HG03520 (cell line): ENCODE measurements at regions not wholly inside any gene's neighbourhood (a gene's known extent, or its start where the extent isn't known, plus 50 kb on each side); places are given as distances from the start of the nearest gene placed in this dataset.
"Not testable (repeated sequence)": the region's sequence is repeated elsewhere in the genome, so short reads cannot be mapped to it uniquely, and the experiment has no call there.

Source experiments
- ATAC-seq: cut with Tn5 transposase; IDR thresholded peaks from one replicate; pipeline ENCODE4 v1.9.1; 2021; ENCODE audit warnings: mild to moderate bottlenecking, moderate library complexity; ENCODE audit not compliant: unreplicated experiment

DNA sequence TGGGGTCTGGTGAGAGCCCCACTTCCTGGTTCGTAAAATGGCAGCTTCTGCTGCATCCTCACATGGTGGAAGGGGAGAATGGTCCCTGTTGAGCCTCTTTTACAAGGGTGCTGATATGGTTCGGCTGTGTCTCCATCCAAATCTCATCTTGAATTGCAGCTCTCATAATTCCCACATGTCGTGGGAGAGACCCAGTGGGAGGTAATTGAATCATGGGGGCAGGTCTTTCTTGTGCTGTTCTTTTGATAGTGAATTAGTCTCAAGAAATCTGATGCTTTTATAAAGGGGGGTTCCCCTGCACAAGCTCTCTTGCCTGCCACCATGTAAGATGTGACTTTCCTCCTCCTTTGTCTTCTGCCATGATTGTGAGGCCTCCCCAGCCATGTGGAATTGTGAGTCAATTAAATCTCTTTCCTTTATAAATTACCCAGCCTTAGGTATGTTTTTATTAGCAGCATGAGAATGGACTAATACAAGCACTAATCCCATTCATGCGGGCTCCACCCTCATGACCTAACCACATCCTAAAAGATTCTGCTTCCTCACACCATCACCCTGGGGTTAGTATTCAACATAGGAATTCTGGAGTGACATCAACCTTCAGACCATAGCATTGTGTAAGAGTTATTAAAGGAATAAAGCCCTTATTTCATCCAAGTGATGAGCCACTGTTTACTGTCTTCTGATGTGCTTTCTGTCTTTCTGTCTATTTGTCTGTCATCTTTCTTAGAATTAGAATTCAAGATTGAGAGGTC is 159.0 kb upstream of the IRS2 start:
- no peak for ATAC-seq

DNA sequence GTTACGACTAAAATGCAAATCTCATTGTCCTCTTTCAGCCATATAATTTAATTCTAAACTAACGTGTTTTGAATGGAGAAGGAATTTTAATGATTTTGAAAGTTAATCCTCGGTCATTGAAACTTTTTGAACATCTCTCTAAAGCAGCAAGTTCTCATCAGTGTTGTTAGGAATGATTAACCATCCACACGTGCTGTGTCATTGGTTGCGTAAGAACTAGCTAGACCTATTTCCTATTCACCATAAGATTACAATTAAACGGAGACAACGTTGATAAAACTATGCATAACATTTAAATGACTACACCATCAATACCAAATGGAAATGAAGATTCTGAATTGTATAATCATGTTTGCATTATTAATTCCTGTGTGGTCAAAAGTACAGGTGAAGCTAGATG is 155.6 kb upstream of the IRS2 start:
- ATAC-seq = no peak

DNA sequence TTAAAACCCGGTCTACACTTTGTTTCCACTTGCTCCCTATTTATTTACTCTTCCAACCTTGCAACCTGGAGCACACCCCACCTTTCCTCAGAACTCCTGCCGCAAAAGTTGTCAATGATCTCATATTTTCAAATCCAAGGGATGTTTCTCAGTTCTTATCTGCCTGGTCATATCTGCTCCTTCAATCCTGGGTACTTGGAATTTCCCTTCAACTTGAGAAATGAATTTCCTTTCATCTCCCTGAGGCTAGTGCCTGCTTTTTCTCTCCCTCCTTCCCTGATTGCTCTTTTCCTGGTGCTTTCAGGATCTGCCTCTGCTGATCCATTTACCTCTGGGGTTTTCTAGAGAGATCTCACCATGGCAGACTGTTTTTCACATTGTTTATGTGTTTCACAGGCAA is 154.8 kb upstream of the IRS2 start:
- no peak for ATAC-seq

DNA sequence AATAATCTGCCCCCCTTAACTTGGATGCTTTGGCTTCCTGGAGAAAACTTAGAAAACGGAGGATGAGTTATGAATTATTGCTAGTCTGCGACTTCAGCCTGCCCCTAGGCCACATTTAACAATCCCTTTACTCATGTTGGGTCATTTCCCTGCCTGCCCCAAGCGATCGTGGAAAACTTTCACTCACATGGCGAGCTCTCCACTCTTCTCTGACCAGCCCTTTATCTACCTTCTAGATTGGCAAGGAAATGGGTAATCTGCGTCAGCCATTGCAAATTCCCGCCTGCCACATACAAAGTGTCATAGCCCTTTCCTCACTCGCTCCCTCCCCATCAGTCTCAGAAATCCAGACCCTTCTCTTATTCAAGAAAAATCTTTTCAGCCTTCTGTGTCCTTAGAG is 154.3 kb upstream of the IRS2 start:
- no peak for ATAC-seq

DNA sequence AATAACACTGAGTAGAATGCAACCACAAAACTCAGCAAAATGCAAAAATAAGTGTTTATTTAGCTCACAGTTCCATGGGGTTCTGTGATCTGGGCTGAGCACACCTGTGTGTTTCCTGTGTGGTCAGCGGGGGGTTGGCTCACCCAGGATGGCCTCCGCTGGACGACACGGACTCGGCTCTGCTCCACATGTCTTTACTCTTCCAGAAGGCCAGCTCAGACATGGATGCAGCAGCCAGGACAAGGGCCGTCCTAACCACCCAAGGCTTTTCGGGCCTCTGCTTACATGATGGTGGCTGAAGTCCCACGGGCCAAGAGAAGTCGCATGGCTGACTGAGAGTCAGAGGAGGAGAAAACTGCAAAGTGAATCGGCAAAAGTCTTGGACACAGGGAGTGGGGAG is 153.5 kb upstream of the IRS2 start:
- ATAC-seq = no peak

DNA sequence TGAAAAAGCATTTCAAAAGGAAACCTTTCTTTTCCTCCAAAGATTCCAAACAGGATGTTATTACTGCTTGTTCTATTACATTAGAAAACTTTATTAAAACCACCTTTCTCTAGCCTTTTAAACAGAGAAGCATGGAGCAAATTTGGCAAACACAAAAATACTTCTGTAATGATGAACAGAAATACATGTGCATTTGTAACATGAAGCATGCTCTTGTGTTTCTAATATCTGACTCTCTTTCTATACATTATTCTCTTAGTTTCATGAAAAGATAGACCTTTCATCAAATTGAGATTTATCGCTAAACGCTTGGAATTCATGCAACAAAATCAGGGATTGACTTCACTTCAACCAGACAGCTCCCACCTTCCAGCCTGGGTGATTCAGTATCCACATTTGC is 152.8 kb upstream of the IRS2 start:
- no peak for ATAC-seq

DNA sequence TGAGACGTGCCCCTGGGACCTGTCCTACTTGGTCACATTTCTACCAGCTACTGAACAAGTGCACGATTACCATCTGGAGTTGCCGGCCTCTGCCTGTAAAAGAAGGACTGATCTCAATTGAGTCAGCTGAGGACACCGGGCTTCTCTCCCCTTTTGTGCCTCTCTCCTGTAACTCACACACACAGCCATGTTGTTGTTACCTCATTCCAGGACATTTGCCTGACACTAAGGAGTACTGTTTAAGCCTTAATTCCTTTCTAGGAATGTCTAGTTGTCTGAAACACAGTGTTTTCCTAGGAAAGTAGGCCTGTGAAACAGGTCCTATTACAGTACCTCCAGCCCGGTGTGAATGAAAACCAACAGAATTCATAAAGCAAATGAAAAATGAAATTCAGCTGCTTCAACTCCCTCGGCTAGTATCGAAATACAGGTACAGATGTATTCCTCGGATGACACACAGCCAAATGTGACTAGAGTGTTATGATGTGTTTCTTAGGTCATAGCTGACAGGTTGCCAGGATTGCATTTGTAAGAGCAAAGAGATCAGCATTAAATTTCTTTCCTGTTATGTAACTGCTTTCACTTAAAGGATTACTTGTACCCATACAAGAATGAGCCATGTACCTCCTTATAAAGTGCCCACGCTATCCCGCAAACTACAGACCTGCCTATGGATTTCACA is 152.0 kb upstream of the IRS2 start:
- ATAC-seq = no peak

DNA sequence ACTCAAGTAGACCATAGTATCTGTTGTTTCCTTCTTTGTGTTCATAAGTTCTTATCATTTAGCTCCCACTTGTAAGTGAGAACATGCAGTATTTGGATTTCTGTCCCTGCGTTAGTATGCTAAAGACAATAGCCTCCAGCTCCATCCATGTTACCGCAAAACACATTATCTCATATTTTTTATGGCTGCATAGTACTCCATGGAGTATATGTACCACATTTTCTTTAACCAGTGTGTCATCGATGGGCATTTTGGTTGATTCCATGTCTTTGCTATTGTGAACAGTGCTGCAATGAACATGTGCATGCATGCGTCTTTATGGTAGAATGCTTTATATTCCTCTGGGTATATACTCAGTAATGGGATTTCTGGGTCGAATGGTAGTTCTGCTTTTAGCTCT is 148.1 kb upstream of the IRS2 start:
- ATAC-seq = not testable (repeated sequence)

DNA sequence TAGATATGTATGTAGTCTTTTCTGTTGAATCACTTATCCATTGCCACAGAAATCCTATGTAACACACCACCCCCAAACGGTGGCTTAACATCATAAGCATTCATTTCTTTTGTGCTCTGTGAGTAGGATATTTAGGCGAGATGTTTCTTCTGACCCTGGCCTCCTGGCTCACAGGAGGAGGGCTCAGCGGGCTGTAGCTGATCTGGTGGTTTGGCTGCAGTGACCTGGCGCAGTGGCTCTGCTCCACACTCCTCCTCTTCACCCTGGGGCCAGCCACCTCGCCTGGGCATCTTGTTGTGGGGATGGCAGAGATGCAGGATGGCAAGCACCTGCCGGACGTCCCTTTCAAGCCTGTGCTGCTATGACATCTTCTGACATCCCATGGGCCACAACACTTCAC is 147.1 kb upstream of the IRS2 start:
- no peak for ATAC-seq

DNA sequence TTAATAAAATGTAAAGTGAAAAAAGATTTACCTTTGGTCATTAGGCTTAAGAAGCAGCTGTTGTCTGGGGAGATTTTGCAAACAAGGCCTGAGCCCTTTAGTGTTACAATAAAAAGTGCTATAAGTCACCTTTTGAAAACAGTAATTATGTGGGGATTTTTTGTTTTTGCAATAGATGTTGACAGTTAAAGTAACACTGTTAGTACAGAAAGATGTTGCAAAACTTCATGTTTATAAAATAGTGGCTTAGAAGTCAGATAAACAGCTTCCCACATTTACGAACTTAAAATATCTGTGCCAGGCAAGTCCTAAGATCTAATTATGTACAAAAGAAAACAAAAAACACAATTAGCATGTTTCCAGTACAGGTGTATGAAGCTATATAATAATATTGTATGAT is 138.0 kb upstream of the IRS2 start:
- no peak for ATAC-seq

DNA sequence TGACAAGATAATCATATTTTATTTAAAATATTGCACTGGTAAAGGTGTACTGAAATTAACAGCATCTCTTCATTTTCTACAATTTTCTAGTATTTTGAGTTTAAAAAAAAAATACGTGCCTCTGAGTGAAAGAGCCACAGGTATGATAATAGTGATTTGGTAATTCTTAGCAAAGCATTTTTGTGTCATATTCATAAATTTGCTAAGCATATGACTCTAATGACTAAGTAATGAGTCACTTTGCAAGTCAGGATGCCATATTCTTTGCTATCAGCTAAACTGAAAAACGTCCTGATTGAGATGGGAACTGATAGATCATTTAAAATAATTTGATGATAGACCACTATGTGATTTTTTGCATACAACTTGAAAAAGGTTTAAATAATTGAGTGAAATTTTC is 136.1 kb upstream of the IRS2 start:
- no peak for ATAC-seq

DNA sequence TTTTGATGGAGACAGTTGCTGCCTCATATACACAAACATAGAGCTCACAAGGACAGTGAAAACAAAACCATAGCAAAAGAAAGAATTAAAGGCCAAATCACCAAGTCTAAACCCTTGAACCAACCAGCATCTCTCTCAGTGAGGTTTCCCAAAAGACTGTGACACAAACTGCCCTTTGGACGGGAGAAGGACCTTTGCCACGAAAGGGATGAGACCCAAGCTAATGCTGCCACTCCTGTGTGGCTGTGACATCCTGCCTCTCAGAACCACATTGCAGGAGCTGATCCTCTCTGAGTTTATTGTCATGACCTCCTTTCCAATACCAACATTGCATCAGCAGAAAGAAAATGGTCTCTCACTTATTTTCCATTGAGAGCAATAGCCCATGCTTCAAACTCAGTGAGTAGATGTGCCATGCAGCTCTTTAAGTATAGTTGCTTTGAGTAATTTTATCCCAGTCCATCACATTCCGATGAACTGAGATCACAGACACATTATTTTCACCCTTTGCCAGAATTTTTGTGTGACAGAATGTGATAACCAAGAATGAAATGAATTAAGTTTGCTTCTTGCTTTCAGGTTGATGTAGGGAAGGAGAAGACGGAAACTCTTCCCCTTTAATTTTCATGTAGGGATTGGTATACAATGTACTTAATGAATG is 133.5 kb upstream of the IRS2 start:
- no peak for ATAC-seq

DNA sequence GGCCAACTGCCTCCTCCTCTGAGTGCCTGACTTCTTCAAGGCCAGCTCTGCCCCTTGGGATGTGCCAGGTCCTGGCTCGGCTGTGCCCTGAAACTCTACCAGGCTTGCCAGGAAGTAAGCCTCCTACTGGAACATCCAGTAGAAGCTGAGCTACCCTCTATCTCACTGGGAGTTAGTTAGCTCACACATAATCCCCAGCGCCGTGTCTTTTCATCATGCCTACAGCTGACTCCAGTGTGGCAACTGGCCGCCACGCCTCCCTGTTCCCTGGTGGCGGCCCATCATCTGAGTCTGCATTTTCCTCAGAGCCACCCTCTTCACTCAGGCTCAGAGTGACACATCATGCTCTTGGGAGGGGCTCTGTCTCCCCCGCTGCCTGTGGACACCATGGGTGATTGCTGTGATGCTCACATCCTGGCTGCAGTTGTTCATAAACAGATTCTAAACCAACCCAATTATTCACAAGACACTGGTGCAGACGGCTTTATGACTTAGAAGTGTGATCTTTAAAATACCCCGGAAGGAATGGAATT is 131.9 kb upstream of the IRS2 start:
- ATAC-seq = no peak

DNA sequence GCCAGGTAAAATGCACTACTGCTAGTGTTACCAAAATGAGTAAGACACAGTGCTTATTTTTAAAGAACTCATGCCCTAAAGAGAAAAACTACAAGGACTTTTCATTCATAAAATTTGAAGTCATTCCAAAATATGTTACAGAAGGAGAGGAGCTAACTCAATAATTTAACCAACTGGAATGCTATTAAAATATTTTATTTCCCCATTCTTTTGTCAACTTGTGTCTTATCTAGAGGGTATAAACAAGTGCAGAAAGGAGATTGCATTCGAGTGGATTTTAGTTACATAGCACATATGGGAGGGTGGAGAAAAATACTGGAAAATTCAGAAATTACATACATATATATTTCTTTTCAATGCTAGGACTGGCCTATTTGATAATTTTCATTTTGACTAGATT is 131.0 kb upstream of the IRS2 start:
- ATAC-seq = no peak

DNA sequence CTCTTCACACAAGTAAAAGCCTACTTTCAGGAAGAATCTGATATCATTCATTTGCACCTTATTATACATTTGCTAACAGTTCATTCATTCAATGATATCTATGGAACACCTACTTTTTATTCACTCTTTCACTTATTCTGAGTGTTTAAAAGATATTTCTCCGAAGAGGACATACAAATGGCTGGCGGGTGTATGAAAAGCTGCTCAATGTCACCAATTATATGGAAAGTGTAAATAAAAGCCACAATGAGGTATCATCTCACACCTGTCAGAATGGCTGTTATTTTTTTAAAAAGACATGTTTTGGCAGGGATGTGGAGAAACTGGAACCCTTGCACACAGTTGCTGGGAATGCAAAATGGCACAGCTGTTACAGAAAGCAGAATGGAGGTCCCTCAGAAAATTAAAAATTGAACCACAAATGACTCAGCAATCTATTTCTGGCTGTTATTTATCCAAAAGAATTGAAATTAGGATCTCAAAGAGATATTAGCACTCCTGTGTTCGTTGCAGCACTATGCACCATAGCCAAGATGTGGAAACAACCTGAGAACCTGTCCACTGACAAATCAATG is 127.6 kb upstream of the IRS2 start:
- no peak for ATAC-seq

DNA sequence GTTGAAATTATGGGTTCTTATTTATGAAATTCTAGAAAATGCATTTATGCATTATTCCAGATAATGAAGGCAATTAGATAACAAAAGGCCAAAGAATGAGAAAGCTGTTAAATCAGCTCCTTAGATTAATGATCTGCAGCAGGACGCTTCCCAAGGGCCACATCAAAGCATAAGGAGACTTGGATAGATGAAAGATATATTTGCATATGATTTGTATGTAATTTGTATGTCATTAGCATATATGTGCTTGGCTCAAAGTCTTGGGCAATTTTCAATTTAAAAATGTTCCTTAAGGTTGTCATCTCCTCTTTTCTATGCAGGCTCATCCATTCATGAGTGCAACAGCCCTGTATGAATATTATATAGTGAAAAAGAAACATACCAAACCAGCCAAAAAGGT is 126.8 kb upstream of the IRS2 start:
- no peak for ATAC-seq

DNA sequence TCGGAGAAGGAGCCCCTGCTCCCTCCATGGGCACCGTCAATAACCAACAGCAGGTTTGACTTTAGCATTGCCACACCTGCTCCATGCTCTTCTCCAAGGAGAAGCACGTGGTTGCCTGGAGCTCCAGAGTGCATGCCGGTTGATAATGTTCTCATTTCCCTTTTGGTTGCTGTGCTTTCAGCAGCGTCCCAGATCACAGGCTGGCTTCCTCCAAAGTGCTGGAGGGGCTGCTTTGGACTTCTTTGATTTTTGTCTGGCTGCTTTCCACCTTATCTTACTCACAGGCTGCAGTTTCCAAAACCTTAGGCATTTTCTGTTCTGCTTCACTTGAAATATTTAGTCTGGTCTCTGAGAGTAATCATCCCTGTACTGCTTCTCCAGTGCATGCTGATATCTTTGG is 123.8 kb upstream of the IRS2 start:
- ATAC-seq = no peak

DNA sequence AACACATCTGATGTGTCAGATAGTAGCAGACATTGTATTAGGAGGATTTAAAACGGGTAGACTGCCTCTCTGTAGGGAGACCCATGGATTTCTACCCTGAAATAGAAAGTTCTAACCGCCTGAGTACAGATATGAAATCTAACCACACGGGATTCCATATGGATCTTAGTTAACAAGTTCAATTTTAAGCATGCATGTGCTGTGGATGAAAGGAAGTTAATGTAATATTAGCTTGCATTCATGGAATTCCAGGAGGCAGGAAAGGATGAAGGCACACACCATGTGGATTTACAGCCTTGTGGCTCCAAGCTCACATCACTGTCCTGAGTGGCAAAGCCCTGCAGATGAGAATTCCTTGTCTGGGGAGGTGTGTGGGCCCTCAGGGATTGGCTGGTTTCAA is 120.6 kb upstream of the IRS2 start:
- ATAC-seq = no peak

DNA sequence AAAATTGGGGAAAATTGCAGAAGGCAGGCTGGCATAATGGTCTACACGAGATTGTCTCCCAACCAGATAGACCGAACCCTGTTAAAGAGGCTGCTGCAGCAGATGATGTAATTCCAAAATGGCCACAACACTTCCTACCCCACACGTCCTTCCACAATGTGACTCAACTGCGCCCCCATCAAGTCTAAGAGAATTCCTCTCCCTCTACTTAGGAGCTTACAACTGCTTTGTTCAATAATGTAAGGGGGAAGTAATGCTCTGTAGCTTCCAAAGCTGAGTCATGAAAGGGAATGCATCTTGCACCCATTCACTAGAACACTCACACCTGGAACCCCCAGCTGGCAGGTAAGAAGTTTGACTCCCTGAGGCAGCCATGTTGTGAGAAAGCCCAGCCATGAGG is 117.8 kb upstream of the IRS2 start:
- ATAC-seq = no peak

DNA sequence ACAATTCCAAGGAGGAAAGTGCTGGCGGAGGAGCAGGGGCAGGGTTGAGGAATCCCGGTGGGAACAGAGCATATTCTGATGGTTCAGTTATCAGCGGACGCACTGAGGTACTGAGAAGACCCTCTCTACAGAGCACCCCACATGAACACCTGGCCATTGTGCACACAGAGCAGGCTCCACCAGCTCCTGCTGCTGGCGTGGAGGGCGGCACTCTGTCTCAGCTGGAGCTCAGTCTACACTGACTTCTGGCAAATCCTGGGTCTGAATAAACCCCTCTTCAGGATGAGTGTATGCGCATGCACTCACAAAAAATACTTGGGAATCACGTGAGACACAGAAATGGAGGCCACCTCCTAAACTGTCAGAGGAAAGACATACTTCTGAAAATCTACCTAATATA is 114.4 kb upstream of the IRS2 start:
- no peak for ATAC-seq

DNA sequence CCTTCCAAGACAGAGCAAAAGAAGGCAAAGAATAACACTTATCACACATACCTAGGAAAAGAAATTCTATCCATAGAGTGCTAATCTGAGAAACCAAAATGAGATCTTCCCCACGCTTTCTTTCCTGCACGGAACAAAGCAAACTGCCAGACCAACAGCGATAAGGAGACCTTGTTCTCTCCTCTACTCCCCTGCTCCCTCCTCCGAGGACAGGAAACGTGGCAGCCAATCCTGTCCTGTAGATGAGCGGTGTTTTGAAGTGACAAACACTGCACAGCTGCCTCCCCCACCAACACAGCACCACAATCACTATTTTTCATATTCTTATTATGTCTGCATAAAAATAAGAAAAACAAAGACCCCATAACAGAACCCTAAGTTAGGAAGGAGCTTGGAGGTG is 113.9 kb upstream of the IRS2 start:
- ATAC-seq = no peak

DNA sequence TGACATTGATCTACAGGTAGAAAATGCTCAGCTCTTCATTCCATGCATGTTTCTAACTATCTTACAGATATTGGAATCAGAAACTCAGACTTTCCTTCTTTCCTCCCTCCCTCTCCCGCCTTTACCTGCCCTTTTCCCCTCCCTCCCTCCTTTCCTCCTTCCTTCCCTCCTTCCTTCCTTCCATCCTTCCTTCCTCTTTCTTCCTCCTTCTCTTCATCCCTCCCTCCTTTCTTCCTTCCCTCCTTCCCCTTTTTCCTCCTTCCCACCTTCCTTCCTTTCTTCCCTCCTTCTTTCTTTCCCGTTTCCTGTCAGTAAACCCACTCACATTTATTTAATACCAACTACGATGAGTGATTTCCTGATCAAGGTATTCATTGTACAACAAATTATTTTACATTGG is 113.4 kb upstream of the IRS2 start:
- ATAC-seq = no peak
